ENCODE measurements at regions not wholly inside any gene's neighbourhood (a gene's known extent, or its start where the extent isn't known, plus 50 kb on each side); places are given as distances from the start of the nearest gene placed in this dataset.

- Histone ChIP-seq H3K9me3 (ENCODE audit: control insufficient read depth, low read length) (no peaks in the 10 kb centered on the region), H3K4me3 (ENCODE audit: insufficient read depth, low read depth, low read length) (no peak overlapping the region), H3K27me3 (ENCODE audit: control insufficient read depth, insufficient read depth, low read length, poor library complexity, severe bottlenecking) (peaks cover 4% of the 10 kb centered on the region), H3K4me1 (ENCODE audit: control insufficient read depth, insufficient read depth, low read length) (no peaks in the 10 kb centered on the region), H3K36me3 (ENCODE audit: control insufficient read depth, insufficient read depth, low read length) (no peaks in the 10 kb centered on the region), H3K27ac (ENCODE audit: insufficient read depth, low read depth, low read length, poor library complexity, severe bottlenecking) (no peak overlapping the region)
- WGBS, 2 experiments = 91% methylated on average over 24 of the region's 24 CpGs
These were observed 68.8 kb upstream of the PITRM1 start for GRCh38 chr10:3241274-3241921.

- H3K4me3 ChIP-seq (ENCODE audit: insufficient read depth, low read depth, low read length) = no peak overlapping the region
- whole genome bisulfite sequencing, 2 experiments = 87 to 89% methylated on average over 29 to 30 of the region's 30 CpGs
- no peaks in the 10 kb centered on the region for H3K36me3 ChIP-seq (ENCODE audit: control insufficient read depth, insufficient read depth, low read length)
- H3K4me1 ChIP-seq (ENCODE audit: control insufficient read depth, insufficient read depth, low read length) = no peaks in the 10 kb centered on the region
- H3K27me3 ChIP-seq (ENCODE audit: control insufficient read depth, insufficient read depth, low read length, poor library complexity, severe bottlenecking) = peaks cover 4% of the 10 kb centered on the region
- no peaks in the 10 kb centered on the region for H3K9me3 ChIP-seq (ENCODE audit: control insufficient read depth, low read length)
- no peak overlapping the region for H3K27ac ChIP-seq (ENCODE audit: insufficient read depth, low read depth, low read length, poor library complexity, severe bottlenecking)
These were observed 67.6 kb upstream of the PITRM1 start for GRCh38 chr10:3239920-3240894.

GRCh38 chr10:3239066-3239919 is 66.7 kb upstream of the PITRM1 start:
- H3K36me3 ChIP-seq (ENCODE audit: control insufficient read depth, insufficient read depth, low read length) = no peaks in the 10 kb centered on the region
- H3K4me3 ChIP-seq (ENCODE audit: insufficient read depth, low read depth, low read length) = no peak overlapping the region
- H3K27ac ChIP-seq (ENCODE audit: insufficient read depth, low read depth, low read length, poor library complexity, severe bottlenecking) = no peak overlapping the region
- WGBS, 2 experiments = 48 to 49% methylated on average over 34 to 35 of the region's 35 CpGs
- peaks cover 4% of the 10 kb centered on the region for H3K27me3 ChIP-seq (ENCODE audit: control insufficient read depth, insufficient read depth, low read length, poor library complexity, severe bottlenecking)
- no peaks in the 10 kb centered on the region for H3K9me3 ChIP-seq (ENCODE audit: control insufficient read depth, low read length)
- H3K4me1 ChIP-seq (ENCODE audit: control insufficient read depth, insufficient read depth, low read length) = no peaks in the 10 kb centered on the region

GRCh38 chr10:3238115-3238871 is 65.7 kb upstream of the PITRM1 start:
- 90 to 91% methylated on average over 26 of the region's 26 CpGs for WGBS, 2 experiments
- Histone ChIP-seq H3K4me3 (ENCODE audit: insufficient read depth, low read depth, low read length) (no peak overlapping the region), H3K4me1 (ENCODE audit: control insufficient read depth, insufficient read depth, low read length) (no peaks in the 10 kb centered on the region), H3K27me3 (ENCODE audit: control insufficient read depth, insufficient read depth, low read length, poor library complexity, severe bottlenecking) (peaks cover 4% of the 10 kb centered on the region), H3K9me3 (ENCODE audit: control insufficient read depth, low read length) (no peaks in the 10 kb centered on the region), H3K36me3 (ENCODE audit: control insufficient read depth, insufficient read depth, low read length) (no peaks in the 10 kb centered on the region), H3K27ac (ENCODE audit: insufficient read depth, low read depth, low read length, poor library complexity, severe bottlenecking) (no peak overlapping the region)

GRCh38 chr10:3237530-3237929 is 64.9 kb upstream of the PITRM1 start:
- no peaks in the 10 kb centered on the region for H3K4me1 ChIP-seq (ENCODE audit: control insufficient read depth, insufficient read depth, low read length)
- peaks cover 4% of the 10 kb centered on the region for H3K27me3 ChIP-seq (ENCODE audit: control insufficient read depth, insufficient read depth, low read length, poor library complexity, severe bottlenecking)
- no peak overlapping the region for H3K27ac ChIP-seq (ENCODE audit: insufficient read depth, low read depth, low read length, poor library complexity, severe bottlenecking)
- 94% methylated on average over 13 of the region's 13 CpGs for WGBS, 2 experiments
- H3K36me3 ChIP-seq (ENCODE audit: control insufficient read depth, insufficient read depth, low read length) = no peaks in the 10 kb centered on the region
- no peaks in the 10 kb centered on the region for H3K9me3 ChIP-seq (ENCODE audit: control insufficient read depth, low read length)
- no peak overlapping the region for H3K4me3 ChIP-seq (ENCODE audit: insufficient read depth, low read depth, low read length)

DNA sequence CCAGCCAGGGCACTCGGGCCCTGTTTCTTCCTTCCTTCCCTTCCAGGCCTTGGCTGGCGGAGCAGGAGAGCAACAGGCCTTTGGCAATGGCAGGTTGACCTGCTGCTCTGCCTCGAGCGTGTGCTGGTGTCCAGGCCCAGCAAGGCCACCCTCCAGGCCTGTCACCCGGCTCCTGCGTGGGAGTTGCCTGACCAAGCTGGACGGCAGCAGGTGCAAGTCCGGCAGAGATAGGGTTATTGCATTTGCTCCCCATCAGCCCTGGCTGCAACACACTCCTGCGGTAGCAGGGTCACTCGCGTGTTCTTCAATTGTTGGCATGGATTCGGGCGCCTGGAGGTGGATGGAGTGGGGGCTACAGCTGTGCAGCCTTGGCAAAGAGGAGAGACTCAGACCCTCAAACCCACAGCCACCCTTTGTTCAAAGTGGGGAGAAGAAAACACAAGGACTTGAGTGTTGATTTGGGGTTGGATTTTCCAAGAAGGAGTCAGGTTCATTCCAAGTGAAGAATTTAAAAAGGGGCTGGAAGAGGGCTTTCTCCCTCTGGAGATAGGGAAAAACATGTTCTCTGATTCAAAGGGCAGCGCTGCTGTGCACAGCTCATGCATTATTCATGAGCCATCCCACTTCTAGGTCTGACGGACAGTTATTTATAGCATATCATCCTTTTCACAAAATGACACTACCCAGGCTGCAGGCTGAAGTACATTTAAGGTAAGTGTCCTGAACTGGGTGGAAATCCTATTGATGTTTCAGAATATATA is 64.2 kb upstream of the PITRM1 start:
- H3K27me3 ChIP-seq (ENCODE audit: control insufficient read depth, insufficient read depth, low read length, poor library complexity, severe bottlenecking) = peaks cover 4% of the 10 kb centered on the region
- no peaks in the 10 kb centered on the region for H3K4me1 ChIP-seq (ENCODE audit: control insufficient read depth, insufficient read depth, low read length)
- 91 to 93% methylated on average over 15 of the region's 15 CpGs for WGBS, 2 experiments
- no peaks in the 10 kb centered on the region for H3K9me3 ChIP-seq (ENCODE audit: control insufficient read depth, low read length)
- no peak overlapping the region for H3K27ac ChIP-seq (ENCODE audit: insufficient read depth, low read depth, low read length, poor library complexity, severe bottlenecking)
- no peaks in the 10 kb centered on the region for H3K36me3 ChIP-seq (ENCODE audit: control insufficient read depth, insufficient read depth, low read length)
- H3K4me3 ChIP-seq (ENCODE audit: insufficient read depth, low read depth, low read length) = no peak overlapping the region

DNA sequence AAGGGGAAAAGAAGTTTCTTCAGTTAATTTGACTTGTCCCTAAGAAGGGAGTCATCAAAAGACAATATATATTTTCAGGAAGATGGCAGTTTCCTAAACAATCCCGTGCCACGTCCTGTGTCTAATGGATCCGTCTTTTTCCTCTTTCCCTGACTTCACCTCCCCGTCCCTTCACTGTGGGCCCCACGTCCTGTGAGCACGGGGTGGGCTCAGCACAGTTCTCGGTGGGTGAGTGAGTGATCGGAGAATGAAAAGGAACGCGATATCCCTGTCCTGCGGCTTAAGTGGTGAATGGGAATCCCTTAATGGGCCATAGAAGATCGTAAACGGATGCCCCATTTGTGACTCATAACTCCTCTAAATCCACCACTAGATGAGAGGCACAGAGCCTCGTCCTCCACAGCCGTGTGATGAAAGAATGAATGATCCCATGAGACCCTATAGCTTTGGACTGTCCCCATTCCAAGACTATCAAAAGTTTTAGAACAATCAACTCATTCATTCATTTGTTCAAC is 63.5 kb upstream of the PITRM1 start:
- Histone ChIP-seq H3K36me3 (ENCODE audit: control insufficient read depth, insufficient read depth, low read length) (no peaks in the 10 kb centered on the region), H3K27ac (ENCODE audit: insufficient read depth, low read depth, low read length, poor library complexity, severe bottlenecking) (no peak overlapping the region), H3K4me3 (ENCODE audit: insufficient read depth, low read depth, low read length) (no peak overlapping the region), H3K4me1 (ENCODE audit: control insufficient read depth, insufficient read depth, low read length) (no peaks in the 10 kb centered on the region), H3K9me3 (ENCODE audit: control insufficient read depth, low read length) (no peaks in the 10 kb centered on the region), H3K27me3 (ENCODE audit: control insufficient read depth, insufficient read depth, low read length, poor library complexity, severe bottlenecking) (peaks cover 4% of the 10 kb centered on the region)
- 94 to 95% methylated on average over 15 of the region's 15 CpGs for WGBS, 2 experiments

DNA sequence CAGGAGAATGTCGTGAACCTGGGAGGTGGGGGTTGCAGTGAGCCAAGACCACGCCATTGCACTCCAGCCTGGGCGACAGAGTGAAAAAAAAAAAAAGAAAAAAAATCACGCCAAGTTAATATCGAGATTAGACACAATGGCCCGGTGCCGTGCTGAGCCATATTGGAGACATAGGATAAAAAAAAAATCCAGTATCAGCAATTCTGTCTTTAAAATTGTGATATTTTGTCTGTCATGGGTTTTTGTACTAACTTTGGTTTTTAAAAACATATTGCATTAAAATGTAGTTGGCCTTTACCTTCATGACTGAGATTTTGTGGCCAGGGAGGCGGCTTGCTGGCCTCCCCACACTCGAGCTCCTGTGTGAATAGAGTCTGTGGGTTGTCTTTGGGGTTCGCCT is 62.8 kb upstream of the PITRM1 start:
- WGBS, 2 experiments = 92 to 93% methylated on average over 10 of the region's 10 CpGs
- Histone ChIP-seq H3K36me3 (ENCODE audit: control insufficient read depth, insufficient read depth, low read length) (no peaks in the 10 kb centered on the region), H3K27me3 (ENCODE audit: control insufficient read depth, insufficient read depth, low read length, poor library complexity, severe bottlenecking) (peaks cover 4% of the 10 kb centered on the region), H3K4me1 (ENCODE audit: control insufficient read depth, insufficient read depth, low read length) (no peaks in the 10 kb centered on the region), H3K9me3 (ENCODE audit: control insufficient read depth, low read length) (no peaks in the 10 kb centered on the region), H3K4me3 (ENCODE audit: insufficient read depth, low read depth, low read length) (no peak overlapping the region), H3K27ac (ENCODE audit: insufficient read depth, low read depth, low read length, poor library complexity, severe bottlenecking) (no peak overlapping the region)

GRCh38 chr10:3233486-3233990 is 61.0 kb upstream of the PITRM1 start:
- Histone ChIP-seq H3K4me1 (ENCODE audit: control insufficient read depth, insufficient read depth, low read length) (no peaks in the 10 kb centered on the region), H3K36me3 (ENCODE audit: control insufficient read depth, insufficient read depth, low read length) (no peaks in the 10 kb centered on the region), H3K27ac (ENCODE audit: insufficient read depth, low read depth, low read length, poor library complexity, severe bottlenecking) (no peak overlapping the region), H3K27me3 (ENCODE audit: control insufficient read depth, insufficient read depth, low read length, poor library complexity, severe bottlenecking) (no peaks in the 10 kb centered on the region), H3K4me3 (ENCODE audit: insufficient read depth, low read depth, low read length) (no peak overlapping the region), H3K9me3 (ENCODE audit: control insufficient read depth, low read length) (no peaks in the 10 kb centered on the region)
- 89 to 93% methylated on average over 5 of the region's 5 CpGs for WGBS, 2 experiments

All from ectodermal cell (in vitro differentiated cells).